GM12874 (cell line): ENCODE measurements at regions not wholly inside any gene's neighbourhood (a gene's known extent, or its start where the extent isn't known, plus 50 kb on each side); places are given as distances from the start of the nearest gene placed in this dataset.

Experiments used
- CTCF ChIP-seq: IDR thresholded peaks from 2 replicates; pipeline ENCODE4 v1.5.1; 2011; ENCODE audit warnings: low read depth, mild to moderate bottlenecking, control low read depth, low read length, moderate library complexity; ENCODE audit not compliant: insufficient read depth

DNA sequence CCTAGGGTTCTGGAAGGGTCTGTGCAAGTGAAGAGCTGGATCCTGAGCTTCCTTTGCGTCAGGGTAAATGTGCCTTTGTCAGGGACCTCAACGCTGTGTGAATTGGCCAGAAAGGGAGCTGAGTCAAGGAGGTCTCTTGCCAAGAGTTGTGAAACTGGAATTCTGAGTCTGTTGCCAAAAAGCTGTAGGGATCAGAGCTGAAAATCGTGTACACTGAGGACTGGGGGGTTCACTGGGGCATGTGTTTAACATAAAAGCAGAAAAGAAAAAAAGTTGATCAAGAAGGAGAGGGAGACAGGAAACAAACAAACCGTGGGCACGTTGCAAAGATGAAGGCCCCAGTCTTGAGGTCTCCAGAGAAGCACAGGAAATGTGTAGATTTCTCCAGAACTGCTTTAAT lies 1081.5 kb downstream of the VRK1 start:
- no peak for TF ChIP-seq CTCF

GRCh38 chr14:97887690-97888089 lies 1090.5 kb downstream of the VRK1 start:
- no peak for TF ChIP-seq CTCF

DNA sequence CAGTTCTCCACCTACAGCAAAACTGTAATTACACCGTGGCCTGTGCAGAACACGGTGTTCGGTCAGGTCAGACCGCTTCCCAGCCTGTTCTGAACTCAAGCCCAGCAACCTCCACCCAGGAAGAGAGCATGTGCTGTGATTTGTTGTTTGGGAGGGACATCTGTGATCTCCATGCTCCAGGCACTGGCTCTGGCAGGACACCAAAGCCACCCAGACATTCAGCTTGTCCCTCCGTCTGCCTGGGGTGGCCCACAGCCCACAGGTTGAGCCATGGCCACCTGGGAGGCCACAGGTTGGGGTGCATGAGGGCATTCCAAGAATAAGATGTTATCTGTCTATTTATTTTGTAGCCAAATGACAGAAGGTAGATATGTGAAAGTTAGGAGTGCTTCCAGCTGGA lies 1091.1 kb downstream of the VRK1 start:
- TF ChIP-seq CTCF: no peak

- TF ChIP-seq CTCF: no peak
These were observed 1094.3 kb downstream of the VRK1 start for GRCh38 chr14:97891515-97891914.

DNA sequence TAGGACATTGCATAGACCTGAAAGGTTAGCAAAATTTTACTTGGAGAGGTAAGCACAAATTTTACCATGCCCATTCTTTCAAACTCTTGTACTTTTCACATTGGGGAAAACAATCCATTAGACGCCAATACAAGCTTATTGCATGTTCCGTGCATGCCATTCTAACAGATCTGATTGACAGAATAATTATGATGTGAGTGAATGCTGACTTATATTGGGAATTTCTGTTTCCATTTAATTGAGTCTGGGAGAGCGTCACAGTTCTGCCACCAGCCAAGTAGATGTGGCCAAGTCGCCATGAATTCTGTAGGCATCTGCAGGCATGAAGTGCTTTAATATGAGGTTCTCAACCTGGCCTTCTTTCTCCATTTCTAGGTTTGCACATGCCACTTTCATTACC lies 1097.4 kb downstream of the VRK1 start:
- TF ChIP-seq CTCF: no peak

DNA sequence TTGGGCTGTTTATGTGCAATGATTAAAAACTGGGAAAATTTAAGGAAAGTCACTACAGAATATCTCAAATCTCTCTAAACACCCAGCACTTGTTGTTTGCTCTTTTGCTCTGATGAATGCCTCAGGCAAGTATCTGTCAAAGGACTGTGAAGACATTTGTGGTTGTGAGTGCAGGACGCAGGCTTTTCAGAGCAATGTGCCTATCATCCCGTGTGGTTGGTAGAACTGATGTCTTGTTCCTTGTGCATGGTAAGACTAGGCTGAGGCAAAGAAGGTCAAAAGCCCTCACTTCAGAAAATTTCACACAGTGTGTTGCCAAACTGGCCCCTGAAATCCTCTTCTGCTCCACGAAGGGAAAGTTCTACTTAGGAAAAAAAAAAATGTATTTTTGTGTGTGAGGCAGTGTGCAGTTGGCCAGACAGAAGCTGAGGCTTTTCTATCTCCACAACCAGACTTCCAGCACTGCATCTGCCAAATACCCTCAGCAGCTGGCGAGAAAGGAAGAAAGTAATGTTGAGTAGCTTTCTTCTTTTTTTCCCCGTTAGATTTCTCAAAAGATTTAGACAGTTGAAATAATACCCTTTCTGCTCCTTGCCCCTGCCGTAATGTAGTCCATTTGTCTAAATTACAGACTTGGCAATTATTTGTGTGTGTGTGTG lies 1103.1 kb downstream of the VRK1 start:
- TF ChIP-seq CTCF: no peak

DNA sequence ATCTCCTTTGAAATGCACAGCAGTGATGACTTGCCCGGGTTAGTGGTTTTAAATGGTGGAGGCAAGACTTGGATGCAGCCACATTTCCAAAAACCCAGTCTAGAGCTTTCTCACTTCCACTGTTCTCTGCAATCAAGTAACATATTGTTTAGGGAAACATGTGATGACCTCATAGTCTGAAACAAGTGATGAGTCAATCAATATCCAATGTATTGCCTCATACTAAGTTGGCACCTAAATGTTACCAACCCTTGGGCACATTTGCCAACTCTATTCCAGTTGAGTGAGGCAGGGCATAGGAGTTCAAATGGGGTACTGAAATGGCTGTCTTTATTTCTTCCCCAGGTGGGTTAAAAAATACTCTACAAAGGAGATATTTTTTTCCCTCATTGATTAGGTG lies 1105.4 kb downstream of the VRK1 start:
- TF ChIP-seq CTCF: no peak
